PC-3 (cell line): ENCODE measurements at regions not wholly inside any gene's neighbourhood (a gene's known extent, or its start where the extent isn't known, plus 50 kb on each side); places are given as distances from the start of the nearest gene placed in this dataset.
"Not testable (repeated sequence)": the region's sequence is repeated elsewhere in the genome, so short reads cannot be mapped to it uniquely, and the experiment has no call there.

Experiments
- ATAC-seq: fragments of 200-7000 bp; cut with Tn5 transposase; 2 replicates; pipeline ENCODE4 v1.9.1; 2020; ENCODE audit warnings: mild to moderate bottlenecking, moderate library complexity
- BruUV-seq: library from RNA; stranded (reverse); fragments of 400-500 nt; replicated peaks from 2 replicates; lab custom pipeline; 2021; lab: Mats Ljungman, UMichigan
- CTCF ChIA-PET: fragments of 300-600 bp; sonication (Branson Sonifier 250); formaldehyde crosslinking; loops from one replicate; lab custom pipeline; 2022; ENCODE audit warnings: antibody characterized with exemption; lab: Charles Lee
- POLR2A ChIA-PET: fragments of 300-600 bp; sonication (Branson Sonifier 250); formaldehyde crosslinking; loops from one replicate; lab custom pipeline; 2022; ENCODE audit warnings: antibody characterized with exemption; ENCODE audit not compliant: unreplicated experiment; lab: Charles Lee
- DNase-seq: peaks from one replicate; pipeline ENCODE4 v3.0.0-alpha.2; 2015
- H2AFZ ChIP-seq: fragments of 300-600 bp; sonication (generic); 2 replicates; pipeline ENCODE4 v1.6.0; 2016; ENCODE audit warnings: antibody characterized with exemption, low read length
- H3F3A ChIP-seq: fragments of 300-600 bp; sonication (generic); one replicate; pipeline ENCODE4 v1.6.0; 2017; ENCODE audit warnings: antibody characterized with exemption, low read length, control low read depth, mild to moderate bottlenecking; ENCODE audit not compliant: unreplicated experiment
- H3K27ac ChIP-seq: fragments of 300-600 bp; sonication (generic); 2 replicates; pipeline ENCODE4 v1.5.1; 2016; ENCODE audit warnings: mild to moderate bottlenecking, low read length
- H3K27me3 ChIP-seq: fragments of 300-600 bp; sonication (generic); 2 replicates; pipeline ENCODE4 v1.6.1; 2016; ENCODE audit warnings: low read length, mixed read lengths
- H3K36me3 ChIP-seq: fragments of 300-600 bp; sonication (generic); 2 replicates; pipeline ENCODE4 v1.6.1; 2016; ENCODE audit warnings: low read depth, mixed run types, low read length, mixed read lengths
- H3K4me1 ChIP-seq: fragments of 300-600 bp; sonication (generic); 2 replicates; pipeline ENCODE4 v1.5.1; 2016; ENCODE audit warnings: low read length; ENCODE audit not compliant: insufficient read depth
- H3K4me2 ChIP-seq: fragments of 300-600 bp; sonication (generic); 2 replicates; pipeline ENCODE4 v1.6.0; 2016; ENCODE audit warnings: low read length
- H3K4me3 ChIP-seq: fragments of 300-600 bp; sonication (generic); 2 replicates; pipeline ENCODE4 v1.5.1; 2016; ENCODE audit warnings: mild to moderate bottlenecking, low read length, mixed read lengths
- H3K79me2 ChIP-seq: fragments of 300-600 bp; sonication (generic); 2 replicates; pipeline ENCODE4 v1.6.1; 2017; ENCODE audit warnings: low read length, mixed read lengths
- H3K9ac ChIP-seq: fragments of 300-600 bp; sonication (generic); 2 replicates; pipeline ENCODE4 v1.6.0; 2016; ENCODE audit warnings: mild to moderate bottlenecking, low read length
- H3K9me2 ChIP-seq: fragments of 300-600 bp; sonication (generic); replicated peaks from 2 replicates; pipeline ENCODE4 v1.6.1; 2016; ENCODE audit warnings: mixed run types, low read length, mixed read lengths
- H3K9me3 ChIP-seq: fragments of 300-600 bp; sonication (generic); 2 replicates; pipeline ENCODE4 v1.6.1; 2016; ENCODE audit warnings: low read length, mixed read lengths
- H4K20me1 ChIP-seq: fragments of 300-600 bp; sonication (generic); 2 replicates; pipeline ENCODE4 v1.6.1; 2016; ENCODE audit warnings: low read length, mixed read lengths
- CTCF ChIP-seq: fragments of 300-600 bp; sonication (generic); conservative IDR thresholded peaks from 2 replicates; pipeline ENCODE4 v1.5.1; 2017; ENCODE audit warnings: antibody characterized with exemption, low read depth, mild to moderate bottlenecking, low read length
- EZH2 ChIP-seq: fragments of 300-600 bp; sonication (generic); IDR thresholded peaks from one replicate; pipeline ENCODE4 v1.6.1; 2017; ENCODE audit warnings: antibody characterized with exemption, mild to moderate bottlenecking, low read length; ENCODE audit not compliant: unreplicated experiment
- EZH2phosphoT487 ChIP-seq: fragments of 300-600 bp; sonication (generic); IDR thresholded peaks from 2 replicates; pipeline ENCODE4 v1.6.1; 2018; ENCODE audit warnings: mild to moderate bottlenecking, antibody characterized with exemption, low read length, borderline replicate concordance
- intact Hi-C: fragments of 100-400 bp; cut with micrococcal nuclease; formaldehyde crosslinking; loops from 2 replicates; pipeline ENCODE4 v1.9.0; 2023

DNA sequence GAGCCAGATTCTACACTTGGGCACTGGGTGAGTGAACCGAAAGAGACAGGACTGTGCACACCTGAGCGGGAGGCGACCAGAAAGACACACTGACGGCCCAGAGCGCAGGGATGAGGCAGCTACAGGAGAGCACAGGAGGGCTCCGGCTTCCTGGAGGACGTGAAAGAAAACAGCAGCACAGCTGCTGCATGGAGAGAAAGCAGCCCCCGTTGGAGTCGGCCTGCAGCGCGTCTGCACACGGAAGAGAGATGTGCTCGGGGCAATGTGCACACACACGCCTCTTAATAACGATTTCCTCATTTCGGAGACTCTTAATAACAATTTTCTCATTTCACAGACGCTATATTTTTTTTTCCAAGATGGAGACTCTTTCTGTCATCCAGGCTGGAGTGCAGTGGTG is 160.4 kb downstream of the CTTN start:
- no peak for ATAC-seq
- Histone ChIP-seq H3K4me2 (no peak overlapping the region), H3F3A (no peaks in the 10 kb centered on the region), H3K36me3 (no peaks in the 10 kb centered on the region), H3K27ac (no peak overlapping the region), H3K4me3 (no peak overlapping the region), H3K27me3 (no peaks in the 10 kb centered on the region), H3K79me2 (no peaks in the 10 kb centered on the region), H3K9ac (no peak overlapping the region), H3K9me2 (no peaks in the 10 kb centered on the region), H3K9me3 (no peaks in the 10 kb centered on the region), H2AFZ (no peak overlapping the region), H4K20me1 (0 out of 2 replicates have a peak, but pooled peaks cover 4% of the 10 kb centered on the region), H3K4me1 (peaks cover 33% of the 10 kb centered on the region)
- TF ChIP-seq EZH2phosphoT487 = no peak
- no peak for TF ChIP-seq EZH2
- TF ChIP-seq CTCF = no peak
- intact Hi-C loops = no loop called here
- no TSS peak for BruUV-seq
- ChIA-PET POLR2A (no interaction called here), CTCF (no interaction called here)
- no peak for DNase-seq

GRCh38 chr11:70559516-70559915 is 161.2 kb downstream of the CTTN start:
- TF ChIP-seq EZH2phosphoT487 = no peak
- no peak for TF ChIP-seq CTCF
- TF ChIP-seq EZH2 = no peak
- no peak overlapping the region for H3K9ac ChIP-seq
- H3K4me3 ChIP-seq = no peak overlapping the region
- no peaks in the 10 kb centered on the region for H3K27me3 ChIP-seq
- DNase-seq = no peak
- H3K9me3 ChIP-seq = no peaks in the 10 kb centered on the region
- CTCF ChIA-PET = no interaction called here
- no peaks in the 10 kb centered on the region for H3K36me3 ChIP-seq
- POLR2A ChIA-PET = no interaction called here
- BruUV-seq = no TSS peak
- no peaks in the 10 kb centered on the region for H3K79me2 ChIP-seq
- 0 out of 2 replicates have a peak, but pooled peaks cover 4% of the 10 kb centered on the region for H4K20me1 ChIP-seq
- no peak overlapping the region for H3K27ac ChIP-seq
- no peak overlapping the region for H3K4me2 ChIP-seq
- no peaks in the 10 kb centered on the region for H3K9me2 ChIP-seq
- intact Hi-C loops = no loop called here
- no peaks in the 10 kb centered on the region for H3F3A ChIP-seq
- ATAC-seq = no peak
- H2AFZ ChIP-seq = no peak overlapping the region
- H3K4me1 ChIP-seq = peaks cover 28% of the 10 kb centered on the region

DNA sequence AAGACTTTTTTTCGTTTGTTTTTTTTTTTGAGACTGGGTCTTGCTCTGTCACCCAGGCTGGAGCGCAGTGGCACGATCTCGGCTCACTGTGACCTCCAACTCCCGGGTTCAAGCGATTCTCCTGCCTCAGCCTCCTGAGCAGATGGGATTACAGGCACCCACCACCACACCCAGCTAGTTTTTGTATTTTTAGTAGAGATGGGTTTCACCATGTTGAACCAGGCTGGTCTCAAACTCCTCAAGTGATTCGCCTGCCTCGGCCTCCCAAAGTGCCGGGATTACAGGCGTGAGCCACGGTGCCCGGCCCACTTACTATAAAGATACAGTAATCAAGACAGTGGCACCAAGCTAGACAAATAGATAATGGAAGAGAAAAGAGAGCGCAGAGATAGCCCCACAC is 162.3 kb downstream of the CTTN start:
- H3K9me2 ChIP-seq, H3K9ac ChIP-seq, intact Hi-C loops, DNase-seq, H3K4me2 ChIP-seq, H3K79me2 ChIP-seq, H3F3A ChIP-seq, CTCF ChIA-PET, POLR2A ChIA-PET, H3K4me3 ChIP-seq, H3K36me3 ChIP-seq, H3K9me3 ChIP-seq, H3K27ac ChIP-seq, H3K27me3 ChIP-seq, H2AFZ ChIP-seq, H4K20me1 ChIP-seq, ATAC-seq, BruUV-seq: not testable (repeated sequence)
- peaks cover 25% of the 10 kb centered on the region for H3K4me1 ChIP-seq
